ENCODE measurements at regions not wholly inside any gene's neighbourhood (a gene's known extent, or its start where the extent isn't known, plus 50 kb on each side); places are given as distances from the start of the nearest gene placed in this dataset.

- Histone ChIP-seq H3K9ac (replicated peaks in 1 of 4; ENCODE audit: extremely low read depth in 1 of 4, low read depth in 3 of 4, low read length in 3 of 4) (no peak overlapping the region), H3K27ac (ENCODE audit: low read depth, low read length) (no peak overlapping the region), H3K36me3 (ENCODE audit: control insufficient read depth in 2 of 4, insufficient read depth in 4 of 4, low read length in 3 of 4) (no peaks in the 10 kb centered on the region), H3K18ac (ENCODE audit: extremely low read depth, low read length) (no peak overlapping the region), H4K8ac (ENCODE audit: extremely low read depth, insufficient read depth, low read length) (no peak overlapping the region), H3K79me2 (ENCODE audit: control insufficient read depth in 1 of 2, insufficient read depth in 2 of 2, low read length in 2 of 2) (no peaks in the 10 kb centered on the region), H2BK20ac (ENCODE audit: low read length) (no peak overlapping the region), H2BK12ac (ENCODE audit: low read depth, low read length) (no peak overlapping the region), H2AK5ac (ENCODE audit: low read depth, low read length) (no peak overlapping the region), H3K4me1 (replicated peaks in 1 of 4; ENCODE audit: control insufficient read depth in 3 of 4, insufficient read depth in 4 of 4, low read length in 3 of 4) (peaks cover 0 to 4% (median under 1%) of the 10 kb centered on the region in 4 experiments; a peak in 2 of 7 replicates), H3K79me1 (ENCODE audit: low read depth, low read length) (no peaks in the 10 kb centered on the region), H3K14ac (ENCODE audit: insufficient read length) (no peak overlapping the region), H2BK15ac (ENCODE audit: low read length) (no peak overlapping the region), H2AFZ (ENCODE audit: low read length) (no peak overlapping the region), H3K4ac (replicated peaks; ENCODE audit: insufficient read length, low read depth, low read length) (no peak overlapping the region), H4K5ac (ENCODE audit: insufficient read length, low read depth, low read length) (no peak overlapping the region), H3K4me3 (ENCODE audit: extremely low read depth in 1 of 4, insufficient read depth in 2 of 4, low read depth in 3 of 4, low read length in 4 of 4) (no peak overlapping the region), H2BK5ac (ENCODE audit: low read depth, low read length) (no peak overlapping the region), H2BK120ac (replicated peaks; ENCODE audit: low read depth, low read length) (no peak overlapping the region), H3K23me2 (ENCODE audit: low read depth, low read length) (no peaks in the 10 kb centered on the region), H3K23ac (ENCODE audit: insufficient read length) (no peak overlapping the region), H3K56ac (replicated peaks; ENCODE audit: insufficient read length, low read depth, low read length) (no peak overlapping the region), H4K20me1 (replicated peaks in 1 of 2; ENCODE audit: control insufficient read depth in 1 of 2, insufficient read depth in 2 of 2, low read length in 2 of 2) (no peaks in the 10 kb centered on the region), H4K91ac (replicated peaks; ENCODE audit: insufficient read length, low read length) (no peak overlapping the region), H3K9me3 (ENCODE audit: insufficient read depth in 2 of 2, low read depth in 1 of 2, low read length in 1 of 2) (no peaks in the 10 kb centered on the region), H3K4me2 (ENCODE audit: insufficient read depth in 1 of 2, low read depth in 2 of 2, low read length in 2 of 2) (no peak overlapping the region), H3K27me3 (replicated peaks in 1 of 4; ENCODE audit: control insufficient read depth in 3 of 4, extremely low read depth in 1 of 4, insufficient read depth in 3 of 4, low read length in 3 of 4) (no peaks in the 10 kb centered on the region)
- CTCF ChIA-PET (ENCODE audit: partially characterized antibody), result interaction anchor here (1.0 kb wide), 1 partner anchor 9 kb away, joined by 3 read pairs; no protein-coding TSS in a partner anchor
- POLR2A ChIA-PET (ENCODE audit: partially characterized antibody), result no interaction called here
- 91% methylated on average over 2 of the region's 2 CpGs; no CpG with 5 or more reads in 1 of the 2 experiments for WGBS, 2 experiments (ENCODE audit: extremely low coverage in 1 of 2, insufficient coverage in 1 of 2, insufficient read length in 1 of 2, insufficient replicate concordance in 2 of 2, low coverage in 1 of 2, low lambda C conversion rate in 2 of 2, missing lambda C conversion rate in 1 of 2)
- DNase-seq (ENCODE audit: low read depth in 1 of 2, low spot score in 2 of 2) (no peak), FAIRE-seq (no peak)
- TF ChIP-seq JUND (IDR thresholded peaks at IDR 0.05; ENCODE audit: low read length) (no peak), TEAD4 (IDR thresholded peaks at IDR 0.05; ENCODE audit: low read depth, low read length) (no peak), SP4 (IDR thresholded peaks at IDR 0.05; ENCODE audit: low read length) (no peak), CBX5 (IDR thresholded peaks at IDR 0.05; ENCODE audit: low read depth, low read length) (no peak), EZH2 (IDR thresholded peaks at IDR 0.05; ENCODE audit: low read depth, low read length, severe bottlenecking) (no peak), ATF2 (IDR thresholded peaks at IDR 0.05; ENCODE audit: low read length) (no peak), SUZ12 (IDR thresholded peaks at IDR 0.05; ENCODE audit: low read length) (no peak), CHD1 (IDR thresholded peaks at IDR 0.05; ENCODE audit: low read depth, low read length) (no peak), EGR1 (IDR thresholded peaks at IDR 0.05; ENCODE audit: borderline replicate concordance, low read depth, low read length) (no peak), ZNF274 (IDR thresholded peaks at IDR 0.05; ENCODE audit: borderline replicate concordance, extremely low read depth, low read length) (no peak), TCF12 (IDR thresholded peaks at IDR 0.05; ENCODE audit: low read depth, low read length) (no peak), CTBP2 (IDR thresholded peaks at IDR 0.05; ENCODE audit: borderline replicate concordance, insufficient read depth, insufficient read length, low read length) (no peak), TBP (IDR thresholded peaks at IDR 0.05; ENCODE audit: low read depth, low read length) (no peak), EP300 (IDR thresholded peaks at IDR 0.05; ENCODE audit: borderline replicate concordance in 1 of 2, low read depth in 2 of 2, low read length in 2 of 2) (no peak)
These were observed 153.0 kb downstream of the ICE1 start for GRCh38 chr5:5575461-5575860.

All from H1 (cell line).